H9 (cell line): ENCODE measurements at regions not wholly inside any gene's neighbourhood (a gene's known extent, or its start where the extent isn't known, plus 50 kb on each side); places are given as distances from the start of the nearest gene placed in this dataset.

Source experiments
- DNase-seq: peaks from one replicate; pipeline ENCODE4 v3.0.0-alpha.2; 2017
- H2AFZ ChIP-seq: one replicate; pipeline ENCODE4 v1.6.1; 2013; ENCODE audit warnings: mild to moderate bottlenecking, low read length, control low read depth, moderate library complexity
- H2AK5ac ChIP-seq: 2 replicates; pipeline ENCODE4 v1.6.1; 2013; ENCODE audit warnings: low read length, control low read depth, mixed read lengths; ENCODE audit not compliant: insufficient read length
- H2BK120ac ChIP-seq: one replicate; pipeline ENCODE4 v1.6.1; 2013; ENCODE audit warnings: low read depth, mild to moderate bottlenecking, low read length, control low read depth, inconsistent platforms; ENCODE audit not compliant: poor library complexity, severe bottlenecking
- H2BK12ac ChIP-seq: 2 replicates; pipeline ENCODE4 v1.6.1; 2013; ENCODE audit warnings: low read length, control low read depth, mixed read lengths, low read depth; ENCODE audit not compliant: insufficient read length
- H2BK15ac ChIP-seq: 2 replicates; pipeline ENCODE4 v1.6.1; 2013; ENCODE audit warnings: low read depth, low read length, control low read depth
- H2BK20ac ChIP-seq: one replicate; pipeline ENCODE4 v1.6.1; 2013; ENCODE audit warnings: low read depth, mild to moderate bottlenecking, low read length, control low read depth, inconsistent platforms; ENCODE audit not compliant: poor library complexity, severe bottlenecking
- H2BK5ac ChIP-seq: 2 replicates; pipeline ENCODE4 v1.6.1; 2013; ENCODE audit warnings: low read length, control low read depth, mixed read lengths; ENCODE audit not compliant: insufficient read length
- H3K14ac ChIP-seq: 2 replicates; pipeline ENCODE4 v1.6.1; 2013; ENCODE audit warnings: low read length, control low read depth; ENCODE audit not compliant: insufficient read depth
- H3K18ac ChIP-seq: 2 replicates; pipeline ENCODE4 v1.6.1; 2013; ENCODE audit warnings: low read depth, mild to moderate bottlenecking, mixed read lengths, low read length, control low read depth; ENCODE audit not compliant: insufficient read length
- H3K23ac ChIP-seq: 2 replicates; pipeline ENCODE4 v1.6.1; 2013; ENCODE audit warnings: low read length, control low read depth, mixed read lengths, low read depth; ENCODE audit not compliant: insufficient read length
- H3K23me2 ChIP-seq: 2 replicates; pipeline ENCODE4 v1.6.1; 2013; ENCODE audit warnings: low read depth, mild to moderate bottlenecking, mixed read lengths, low read length, control low read depth; ENCODE audit not compliant: insufficient read length, poor library complexity, severe bottlenecking
- H3K27ac ChIP-seq: 2 replicates; pipeline ENCODE4 v1.5.1; 2013; ENCODE audit warnings: low read length, control low read depth, mixed read lengths, low read depth; ENCODE audit not compliant: insufficient read length
- H3K27me3 ChIP-seq: 2 replicates; pipeline ENCODE4 v1.6.1; 2013; ENCODE audit warnings: low read length, control low read depth, inconsistent platforms; ENCODE audit not compliant: insufficient read depth
- H3K4ac ChIP-seq: 2 replicates; pipeline ENCODE4 v1.6.1; 2013; ENCODE audit warnings: low read depth, mild to moderate bottlenecking, control low read depth, inconsistent platforms, low read length, moderate library complexity
- H3K4me1 ChIP-seq: 2 replicates; pipeline ENCODE4 v1.6.1; 2013; ENCODE audit warnings: low read length, control low read depth, inconsistent platforms; ENCODE audit not compliant: insufficient read depth
- H3K4me2 ChIP-seq: 2 replicates; pipeline ENCODE4 v1.6.1; 2013; ENCODE audit warnings: low read length, control low read depth, mixed read lengths; ENCODE audit not compliant: insufficient read length, insufficient read depth
- H3K56ac ChIP-seq: 2 replicates; pipeline ENCODE4 v1.6.1; 2013; ENCODE audit warnings: low read depth, mild to moderate bottlenecking, mixed read lengths, low read length, control low read depth; ENCODE audit not compliant: insufficient read length
- H3K79me1 ChIP-seq: 2 replicates; pipeline ENCODE4 v1.6.1; 2013; ENCODE audit warnings: low read depth, mild to moderate bottlenecking, moderate library complexity, low read length, control low read depth, inconsistent platforms; ENCODE audit not compliant: insufficient read depth, poor library complexity, severe bottlenecking
- H3K79me2 ChIP-seq: 2 replicates; pipeline ENCODE4 v1.6.1; 2013; ENCODE audit warnings: low read length, control low read depth, inconsistent platforms; ENCODE audit not compliant: insufficient read depth
- H3K9ac ChIP-seq: 2 replicates; pipeline ENCODE4 v1.6.1; 2013; ENCODE audit warnings: low read length, control low read depth, mixed read lengths; ENCODE audit not compliant: insufficient read length; ENCODE audit errors: extremely low read depth
- H3K9me3 ChIP-seq: one replicate; pipeline ENCODE4 v1.6.1; 2013; ENCODE audit warnings: low read depth, low read length, inconsistent platforms; ENCODE audit not compliant: control insufficient read depth
- H3T11ph ChIP-seq: one replicate; pipeline ENCODE4 v1.6.1; 2013; ENCODE audit warnings: mild to moderate bottlenecking, low read length, control low read depth, inconsistent platforms
- H4K20me1 ChIP-seq: one replicate; pipeline ENCODE4 v1.6.1; 2013; ENCODE audit not compliant: control insufficient read depth, insufficient read length, insufficient read depth
- H4K5ac ChIP-seq: 2 replicates; pipeline ENCODE4 v1.6.1; 2013; ENCODE audit warnings: low read depth, mild to moderate bottlenecking, mixed read lengths, low read length, control low read depth; ENCODE audit not compliant: insufficient read length
- H4K8ac ChIP-seq: replicated peaks from 2 replicates; pipeline ENCODE4 v1.6.1; 2013; ENCODE audit warnings: low read length, control low read depth, mixed read lengths, low read depth; ENCODE audit not compliant: insufficient read length
- H4K91ac ChIP-seq: 2 replicates; pipeline ENCODE4 v1.6.1; 2013; ENCODE audit warnings: low read depth, mild to moderate bottlenecking, moderate library complexity, mixed read lengths, low read length, control low read depth; ENCODE audit not compliant: insufficient read length
- H3K27ac Mint-ChIP-seq, 3 experiments: 2 replicates in 2 of 3; 3 replicates in 1 of 3; pipeline ENCODE4 v1.8.0; 2020 to 2021; ENCODE audit warnings: mixed read lengths in 3 of 3, mild to moderate bottlenecking in 1 of 3, moderate library complexity in 1 of 3
- H3K27me3 Mint-ChIP-seq: 2 replicates; pipeline ENCODE4 v1.8.0; 2021; ENCODE audit warnings: low read depth, mild to moderate bottlenecking, moderate library complexity, mixed read lengths
- H3K36me3 Mint-ChIP-seq, 3 experiments: 2 replicates in 2 of 3; 3 replicates in 1 of 3; pipeline ENCODE4 v1.8.0; 2020 to 2021; ENCODE audit warnings: low read depth in 3 of 3, mixed read lengths in 3 of 3; ENCODE audit not compliant: insufficient read depth in 1 of 3
- H3K4me1 Mint-ChIP-seq, 2 experiments: 2 replicates each; pipeline ENCODE4 v1.8.0; 2020; ENCODE audit warnings: mixed read lengths in 2 of 2
- H3K4me3 Mint-ChIP-seq, 2 experiments: 2 replicates in 1 of 2; 3 replicates in 1 of 2; pipeline ENCODE4 v1.8.0; 2020 to 2021; ENCODE audit warnings: mild to moderate bottlenecking in 2 of 2, mixed read lengths in 2 of 2, moderate library complexity in 1 of 2
- H3K9me3 Mint-ChIP-seq, 2 experiments: 2 replicates in 1 of 2; 3 replicates in 1 of 2; pipeline ENCODE4 v1.8.0; 2020; ENCODE audit warnings: mild to moderate bottlenecking in 2 of 2, mixed read lengths in 2 of 2, moderate library complexity in 1 of 2
- WGBS: extraction: QIAGEN DNeasy Blood & Tissue Kit; methylation state at CpG from one replicate; pipeline ENCODE4 v1.1.7; 2013; ENCODE audit warnings: missing lambda C conversion rate, low lambda C conversion rate, mixed read lengths; ENCODE audit not compliant: insufficient read length; ENCODE audit errors: extremely low coverage; 5-methylcytosine and 5-hydroxymethylcytosine counted together
- TF ChIP-seq, protein P1 (sequence below): fragments of 200-600 bp; sonication (generic); conservative IDR thresholded peaks from 3 replicates; pipeline ENCODE4 v1.8.0; 2021; ENCODE audit warnings: antibody characterized with exemption, mild to moderate bottlenecking

DNA sequence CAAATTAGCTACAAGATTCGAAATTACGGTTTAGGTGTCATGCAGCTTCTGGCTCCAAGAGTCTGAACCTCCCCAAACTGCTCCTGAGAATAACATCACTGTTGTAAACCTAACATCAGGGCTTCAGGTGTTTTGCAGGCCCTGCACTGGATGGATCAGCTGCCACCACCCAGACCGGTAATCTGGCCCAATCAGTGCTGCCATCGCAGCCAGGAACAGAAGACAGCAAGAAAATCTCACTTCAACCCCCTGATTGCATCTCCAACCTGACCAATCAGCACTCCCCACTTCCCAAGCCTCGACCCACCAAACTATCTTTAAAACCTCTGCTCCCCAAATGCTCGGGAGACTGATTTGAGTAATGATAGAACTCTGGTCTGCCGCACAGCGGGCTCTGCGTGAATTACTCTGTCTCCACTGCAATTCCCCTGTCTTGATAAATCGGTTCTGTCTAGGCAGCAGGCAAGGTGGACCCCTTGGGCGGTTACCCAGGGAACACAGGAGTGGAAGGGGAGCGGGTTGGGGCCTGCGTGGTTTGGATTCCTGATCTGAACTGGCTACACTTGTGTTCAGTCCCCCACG is 268.5 kb upstream of the SFSWAP start:
- H3T11ph ChIP-seq = no peak overlapping the region
- H3K27me3 Mint-ChIP-seq = no peaks in the 10 kb centered on the region
- no peaks in the 10 kb centered on the region for H4K20me1 ChIP-seq
- H4K5ac ChIP-seq = no peak overlapping the region
- H3K79me1 ChIP-seq = no peaks in the 10 kb centered on the region
- no peaks in the 10 kb centered on the region for H3K23me2 ChIP-seq
- no peak overlapping the region for H4K91ac ChIP-seq
- H3K27me3 ChIP-seq = no peaks in the 10 kb centered on the region
- no peak overlapping the region for H3K14ac ChIP-seq
- H3K4me2 ChIP-seq = no peak overlapping the region
- H3K18ac ChIP-seq = no peak overlapping the region
- TF ChIP-seq, protein P1, sequence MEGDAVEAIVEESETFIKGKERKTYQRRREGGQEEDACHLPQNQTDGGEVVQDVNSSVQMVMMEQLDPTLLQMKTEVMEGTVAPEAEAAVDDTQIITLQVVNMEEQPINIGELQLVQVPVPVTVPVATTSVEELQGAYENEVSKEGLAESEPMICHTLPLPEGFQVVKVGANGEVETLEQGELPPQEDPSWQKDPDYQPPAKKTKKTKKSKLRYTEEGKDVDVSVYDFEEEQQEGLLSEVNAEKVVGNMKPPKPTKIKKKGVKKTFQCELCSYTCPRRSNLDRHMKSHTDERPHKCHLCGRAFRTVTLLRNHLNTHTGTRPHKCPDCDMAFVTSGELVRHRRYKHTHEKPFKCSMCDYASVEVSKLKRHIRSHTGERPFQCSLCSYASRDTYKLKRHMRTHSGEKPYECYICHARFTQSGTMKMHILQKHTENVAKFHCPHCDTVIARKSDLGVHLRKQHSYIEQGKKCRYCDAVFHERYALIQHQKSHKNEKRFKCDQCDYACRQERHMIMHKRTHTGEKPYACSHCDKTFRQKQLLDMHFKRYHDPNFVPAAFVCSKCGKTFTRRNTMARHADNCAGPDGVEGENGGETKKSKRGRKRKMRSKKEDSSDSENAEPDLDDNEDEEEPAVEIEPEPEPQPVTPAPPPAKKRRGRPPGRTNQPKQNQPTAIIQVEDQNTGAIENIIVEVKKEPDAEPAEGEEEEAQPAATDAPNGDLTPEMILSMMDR = no peak
- no peak overlapping the region for H3K9ac ChIP-seq
- WGBS = no CpG with 5 or more reads among the region's 14 CpGs
- H3K4me1 Mint-ChIP-seq = peaks cover 0 to 17% of the 10 kb centered on the region in 2 experiments; a peak in 3 of 4 replicates
- H3K27ac ChIP-seq = no peak overlapping the region
- no peak overlapping the region for H2BK12ac ChIP-seq
- no peaks in the 10 kb centered on the region; a peak in 1 of 7 replicates for H3K36me3 Mint-ChIP-seq
- no peak overlapping the region for H3K4ac ChIP-seq
- H3K9me3 ChIP-seq = no peaks in the 10 kb centered on the region
- no peak overlapping the region for H2BK5ac ChIP-seq
- no peak overlapping the region for H2BK15ac ChIP-seq
- H3K23ac ChIP-seq = no peak overlapping the region
- no peak overlapping the region for H3K4me3 Mint-ChIP-seq
- H2BK120ac ChIP-seq = no peak overlapping the region
- H4K8ac ChIP-seq = no peak overlapping the region
- H3K56ac ChIP-seq = no peak overlapping the region
- DNase-seq = no peak
- no peak overlapping the region for H2BK20ac ChIP-seq
- no peaks in the 10 kb centered on the region for H3K9me3 Mint-ChIP-seq
- no peaks in the 10 kb centered on the region for H3K4me1 ChIP-seq
- H3K79me2 ChIP-seq = no peaks in the 10 kb centered on the region
- H2AK5ac ChIP-seq = no peak overlapping the region
- H2AFZ ChIP-seq = no peak overlapping the region
- peak overlapping the region in 1 of 3 experiments; percentile 79; a peak in 1 of 7 replicates for H3K27ac Mint-ChIP-seq
